HL-60/S4 (cell line): ENCODE measurements at regions not wholly inside any gene's neighbourhood (a gene's known extent, or its start where the extent isn't known, plus 50 kb on each side); places are given as distances from the start of the nearest gene placed in this dataset.

Experiments used
- in situ Hi-C: fragments of 300-500 bp; cut with MboI; formaldehyde crosslinking; loops from 2 replicates; pipeline ENCODE4 v1.14.3; 2022; ENCODE audit warnings: low sequenced_read_pairs

- in situ Hi-C loops, result no loop called here
Observed at GRCh38 chr12:63090716-63091115, 60.3 kb downstream of the AVPR1A start.

- in situ Hi-C loops, result no loop called here
Observed at GRCh38 chr12:63086149-63086915, 64.7 kb downstream of the AVPR1A start.

- in situ Hi-C loops, result no loop called here
Observed at GRCh38 chr12:63085120-63085519, 65.9 kb downstream of the AVPR1A start.

GRCh38 chr12:63084501-63084900 lies 66.5 kb downstream of the AVPR1A start:
- in situ Hi-C loops, result no loop called here

GRCh38 chr12:63083046-63083445 lies 68.0 kb downstream of the AVPR1A start:
- in situ Hi-C loops, result no loop called here

- in situ Hi-C loops, result loop anchor here (10.0 kb wide), 1 partner anchor 275 kb away; no protein-coding TSS in a partner anchor
Observed at GRCh38 chr12:63079791-63080502, 71.1 kb downstream of the AVPR1A start.

- in situ Hi-C loops, result loop anchor here (10.0 kb wide), 1 partner anchor 274 kb away; no protein-coding TSS in a partner anchor
Observed at GRCh38 chr12:63078906-63079305, 72.1 kb downstream of the AVPR1A start.

GRCh38 chr12:63075376-63076060 lies 75.5 kb downstream of the AVPR1A start:
- in situ Hi-C loops, result loop anchor here (10.0 kb wide), 1 partner anchor 271 kb away; no protein-coding TSS in a partner anchor

GRCh38 chr12:63070709-63071108 lies 80.3 kb downstream of the AVPR1A start:
- in situ Hi-C loops, result loop anchor here (10.0 to 25.0 kb wide), 2 partner anchors 266 to 633 kb away; no protein-coding TSS in a partner anchor

- in situ Hi-C loops, result loop anchor here (10.0 to 25.0 kb wide), 2 partner anchors 265 to 633 kb away; no protein-coding TSS in a partner anchor
Observed at GRCh38 chr12:63069860-63070617, 81.0 kb downstream of the AVPR1A start.

GRCh38 chr12:63068857-63069442 lies 82.1 kb downstream of the AVPR1A start:
- in situ Hi-C loops, result loop anchor here (25.0 kb wide), 1 partner anchor 632 kb away; no protein-coding TSS in a partner anchor

GRCh38 chr12:63066782-63067181 lies 84.2 kb downstream of the AVPR1A start:
- in situ Hi-C loops, result loop anchor here (25.0 kb wide), 1 partner anchor 629 kb away; no protein-coding TSS in a partner anchor

GRCh38 chr12:63066136-63066535 lies 84.9 kb downstream of the AVPR1A start:
- in situ Hi-C loops, result loop anchor here (25.0 kb wide), 1 partner anchor 629 kb away; no protein-coding TSS in a partner anchor

- in situ Hi-C loops, result loop anchor here (25.0 kb wide), 1 partner anchor 627 kb away; no protein-coding TSS in a partner anchor
Observed at GRCh38 chr12:63064080-63064479, 86.9 kb downstream of the AVPR1A start.

GRCh38 chr12:63056649-63057048 lies 94.4 kb downstream of the AVPR1A start:
- in situ Hi-C loops, result loop anchor here (25.0 kb wide), 1 partner anchor 619 kb away; no protein-coding TSS in a partner anchor

GRCh38 chr12:63052696-63053095 lies 98.3 kb downstream of the AVPR1A start:
- in situ Hi-C loops, result loop anchor here (25.0 kb wide), 1 partner anchor 615 kb away; no protein-coding TSS in a partner anchor

GRCh38 chr12:63047146-63047545 lies 103.9 kb downstream of the AVPR1A start:
- in situ Hi-C loops, result no loop called here

GRCh38 chr12:63045020-63045860 lies 105.8 kb downstream of the AVPR1A start:
- in situ Hi-C loops, result no loop called here

- in situ Hi-C loops, result no loop called here
Observed at GRCh38 chr12:63042646-63043045, 107.7 kb upstream of the PPM1H start.
